HUES48 (cell line): ENCODE measurements at regions not wholly inside any gene's neighbourhood (a gene's known extent, or its start where the extent isn't known, plus 50 kb on each side); places are given as distances from the start of the nearest gene placed in this dataset.
"Not testable (repeated sequence)": the region's sequence is repeated elsewhere in the genome, so short reads cannot be mapped to it uniquely, and the experiment has no call there.

ENCODE experiments used
- H3K27ac ChIP-seq: one replicate; pipeline ENCODE4 v1.7.0; 2013; ENCODE audit warnings: low read depth, low read length, inconsistent platforms
- H3K27me3 ChIP-seq: 2 replicates; pipeline ENCODE4 v1.6.1; 2013; ENCODE audit warnings: mild to moderate bottlenecking, low read length; ENCODE audit not compliant: control insufficient read depth, insufficient read depth
- H3K36me3 ChIP-seq: 2 replicates; pipeline ENCODE4 v1.6.1; 2013; ENCODE audit warnings: low read length; ENCODE audit not compliant: control insufficient read depth, insufficient read depth
- H3K4me1 ChIP-seq: 2 replicates; pipeline ENCODE4 v1.6.1; 2013; ENCODE audit warnings: mild to moderate bottlenecking, low read length; ENCODE audit not compliant: control insufficient read depth, insufficient read depth
- H3K4me3 ChIP-seq: 2 replicates; pipeline ENCODE4 v1.5.1; 2013; ENCODE audit warnings: mild to moderate bottlenecking, low read depth, low read length
- H3K9ac ChIP-seq: 2 replicates; pipeline ENCODE4 v1.6.1; 2013; ENCODE audit warnings: mild to moderate bottlenecking, low read depth, low read length, moderate library complexity
- H3K9me3 ChIP-seq: 2 replicates; pipeline ENCODE4 v1.6.1; 2013; ENCODE audit warnings: low read length; ENCODE audit not compliant: control insufficient read depth, insufficient read depth

DNA sequence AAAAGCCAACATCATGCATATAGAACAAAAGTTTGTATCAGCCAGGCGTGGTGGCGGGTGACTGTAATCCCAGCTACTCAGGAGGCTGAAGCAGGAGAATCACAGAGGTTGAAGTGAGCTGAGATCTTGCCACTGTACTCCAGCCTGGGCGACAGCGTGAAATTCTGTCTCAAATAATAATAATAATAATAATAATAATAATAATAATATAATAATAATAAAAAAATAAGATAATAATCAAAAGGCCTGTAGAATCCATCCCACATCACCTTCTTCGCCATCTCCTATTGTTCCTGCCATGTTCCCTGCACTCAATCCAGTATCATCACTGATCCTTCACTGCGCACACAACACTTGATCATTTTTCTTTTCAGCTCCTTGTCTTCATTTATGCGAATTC, 619.3 kb upstream of the ADARB2 start:
- Histone ChIP-seq H3K9me3 (no peaks in the 10 kb centered on the region), H3K27me3 (no peaks in the 10 kb centered on the region), H3K36me3 (no peaks in the 10 kb centered on the region), H3K9ac (no peak overlapping the region), H3K4me1 (no peaks in the 10 kb centered on the region), H3K27ac (no peak overlapping the region), H3K4me3 (no peak overlapping the region)

GRCh38 chr10:2351566-2351965, 614.2 kb upstream of the ADARB2 start:
- no peaks in the 10 kb centered on the region for H3K4me1 ChIP-seq
- no peak overlapping the region for H3K4me3 ChIP-seq
- no peaks in the 10 kb centered on the region for H3K36me3 ChIP-seq
- no peaks in the 10 kb centered on the region for H3K27me3 ChIP-seq
- H3K27ac ChIP-seq = no peak overlapping the region
- no peak overlapping the region for H3K9ac ChIP-seq
- peaks cover 4% of the 10 kb centered on the region; the same call in 1 of the 2 replicates for H3K9me3 ChIP-seq

DNA sequence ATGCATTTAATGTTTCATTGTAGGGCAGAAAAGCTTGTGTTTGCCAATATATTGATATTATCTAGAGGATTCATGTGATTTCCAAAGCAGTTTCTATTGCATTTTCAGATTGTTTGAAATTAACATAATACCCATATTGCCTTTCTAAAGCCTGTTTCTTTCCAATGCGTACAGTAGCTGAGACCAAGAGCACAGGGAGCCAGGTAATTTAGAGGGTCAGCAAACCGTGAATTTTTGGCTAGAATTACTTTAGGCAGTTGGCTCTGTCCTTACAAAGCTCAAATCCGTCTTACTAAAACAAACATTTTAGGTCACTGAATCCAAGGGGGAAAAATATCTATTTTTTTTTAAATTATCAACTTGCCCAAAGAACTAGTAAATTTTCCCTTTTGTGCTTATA, 604.9 kb upstream of the ADARB2 start:
- Histone ChIP-seq H3K4me3 (no peak overlapping the region), H3K4me1 (no peaks in the 10 kb centered on the region), H3K36me3 (no peaks in the 10 kb centered on the region), H3K27me3 (no peaks in the 10 kb centered on the region), H3K9me3 (peaks cover 1% of the 10 kb centered on the region; the same call in 1 of the 2 replicates), H3K9ac (no peak overlapping the region), H3K27ac (no peak overlapping the region)

- Histone ChIP-seq H3K27me3 (no peaks in the 10 kb centered on the region), H3K27ac (no peak overlapping the region), H3K4me3 (no peak overlapping the region), H3K9me3 (no peaks in the 10 kb centered on the region), H3K36me3 (no peaks in the 10 kb centered on the region), H3K9ac (no peak overlapping the region), H3K4me1 (no peaks in the 10 kb centered on the region)
Observed at GRCh38 chr10:2340831-2341647, 603.7 kb upstream of the ADARB2 start.

DNA sequence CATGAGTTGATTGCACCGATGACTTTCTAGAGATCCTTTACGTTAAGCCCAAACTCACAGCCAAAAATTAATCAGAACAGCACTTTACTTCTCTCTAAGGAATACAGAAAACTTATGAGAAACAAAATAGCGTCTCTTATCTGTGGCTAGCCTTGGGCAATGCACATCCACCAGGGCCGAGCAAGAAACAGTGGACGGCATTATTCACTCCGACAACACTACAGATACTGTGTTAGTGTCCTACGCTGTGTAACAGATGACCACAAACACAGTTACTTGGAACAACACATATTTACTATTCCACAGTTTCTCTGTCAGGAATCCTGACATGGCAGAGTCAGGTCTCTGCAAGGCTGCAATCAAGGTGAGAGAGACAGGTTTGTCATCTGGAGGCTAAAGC, 598.3 kb upstream of the ADARB2 start:
- H3K4me3 ChIP-seq = no peak overlapping the region
- H3K27me3 ChIP-seq = no peaks in the 10 kb centered on the region
- no peaks in the 10 kb centered on the region for H3K9me3 ChIP-seq
- H3K4me1 ChIP-seq = no peaks in the 10 kb centered on the region
- H3K36me3 ChIP-seq = no peaks in the 10 kb centered on the region
- H3K27ac ChIP-seq = no peak overlapping the region
- no peak overlapping the region for H3K9ac ChIP-seq

DNA sequence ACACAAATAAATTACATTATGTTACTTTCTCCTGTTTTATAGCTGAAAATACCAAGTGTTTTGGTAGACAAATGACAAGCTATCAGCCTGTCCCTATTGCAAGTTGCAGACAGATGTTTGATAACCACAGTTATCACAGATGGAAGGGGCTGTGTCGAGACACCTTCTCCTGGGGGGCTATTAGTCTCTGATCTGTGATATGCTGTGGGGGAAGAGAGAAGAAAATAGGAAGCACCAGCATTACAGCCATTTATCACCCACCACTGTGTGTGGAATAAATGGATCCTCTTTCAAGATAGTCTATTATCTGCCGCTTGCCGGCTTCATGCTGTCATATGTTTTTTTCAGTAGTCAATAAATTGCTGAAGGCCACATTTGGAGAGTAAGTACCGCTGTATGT, 597.2 kb upstream of the ADARB2 start:
- Histone ChIP-seq H3K9ac (no peak overlapping the region), H3K4me1 (no peaks in the 10 kb centered on the region), H3K27me3 (no peaks in the 10 kb centered on the region), H3K27ac (no peak overlapping the region), H3K4me3 (no peak overlapping the region), H3K9me3 (no peaks in the 10 kb centered on the region), H3K36me3 (no peaks in the 10 kb centered on the region)

- peaks cover 10% of the 10 kb centered on the region; the same call in 1 of the 2 replicates for H3K4me1 ChIP-seq
- H3K4me3 ChIP-seq = no peak overlapping the region
- H3K36me3 ChIP-seq = no peaks in the 10 kb centered on the region
- H3K27me3 ChIP-seq = no peaks in the 10 kb centered on the region
- H3K27ac ChIP-seq = no peak overlapping the region
- no peak overlapping the region for H3K9ac ChIP-seq
- H3K9me3 ChIP-seq = no peaks in the 10 kb centered on the region
Observed at GRCh38 chr10:2329082-2329481, 591.8 kb upstream of the ADARB2 start.

- H3K4me1 ChIP-seq = peaks cover 10% of the 10 kb centered on the region; the same call in 1 of the 2 replicates
- no peak overlapping the region for H3K27ac ChIP-seq
- H3K36me3 ChIP-seq = no peaks in the 10 kb centered on the region
Observed at GRCh38 chr10:2326411-2326810, 589.1 kb upstream of the ADARB2 start.

DNA sequence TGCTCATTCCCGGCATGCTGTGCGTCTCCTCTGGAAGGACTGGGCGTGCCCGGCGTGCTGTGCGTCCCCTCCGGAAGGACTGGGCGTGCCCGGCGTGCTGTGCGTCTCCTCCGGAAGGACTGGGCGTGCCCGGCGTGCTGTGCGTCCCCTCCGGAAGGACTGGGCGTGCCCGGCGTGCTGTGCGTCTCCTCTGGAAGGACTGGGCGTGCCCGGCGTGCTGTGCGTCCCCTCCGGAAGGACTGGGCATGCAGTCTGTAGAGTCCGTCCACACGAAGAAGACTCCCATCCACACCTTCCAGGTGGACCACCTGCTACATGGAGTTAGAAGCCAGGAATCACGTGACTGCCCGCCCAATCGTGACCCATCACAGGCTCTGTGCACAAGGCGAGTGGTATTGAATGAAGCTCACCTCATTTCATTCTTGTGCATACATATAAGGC, 577.7 kb upstream of the ADARB2 start:
- not testable (repeated sequence) for H3K27me3 ChIP-seq, H3K36me3 ChIP-seq

More at GRCh38 chr10:2326411-2326810, 589.1 kb upstream of the ADARB2 start:
- H3K9ac ChIP-seq = no peak overlapping the region
- H3K27me3 ChIP-seq = no peaks in the 10 kb centered on the region
- H3K9me3 ChIP-seq = 0 out of 2 replicates have a peak, but pooled peaks cover 4% of the 10 kb centered on the region
- no peak overlapping the region for H3K4me3 ChIP-seq

DNA sequence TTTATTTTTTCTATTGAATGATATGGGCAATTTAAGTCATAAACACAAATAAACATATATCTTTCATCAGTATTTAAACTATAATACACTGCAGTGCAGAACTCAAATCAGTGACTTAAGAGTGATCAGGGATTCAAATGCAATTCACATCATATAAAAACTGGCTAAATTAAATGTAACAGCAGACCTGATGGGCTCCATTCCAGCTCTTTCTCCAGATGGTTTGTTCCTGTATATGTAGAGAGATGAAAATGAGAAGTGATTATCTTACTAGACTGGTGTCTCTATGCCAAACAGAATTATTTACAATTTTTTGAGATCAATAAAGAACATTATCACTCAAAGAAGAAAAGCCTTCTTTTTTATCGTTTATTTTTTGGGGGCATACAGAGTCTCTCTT, 568.8 kb upstream of the ADARB2 start:
- Histone ChIP-seq H3K9me3 (no peaks in the 10 kb centered on the region), H3K9ac (no peak overlapping the region), H3K4me1 (no peaks in the 10 kb centered on the region), H3K36me3 (no peaks in the 10 kb centered on the region), H3K27ac (no peak overlapping the region), H3K4me3 (no peak overlapping the region), H3K27me3 (no peaks in the 10 kb centered on the region)

More for the DNA sequence above, 577.7 kb upstream of the ADARB2 start:
- not testable (repeated sequence) for H3K27ac ChIP-seq, H3K4me1 ChIP-seq, H3K4me3 ChIP-seq, H3K9me3 ChIP-seq, H3K9ac ChIP-seq

GRCh38 chr10:2303169-2303568, 565.8 kb upstream of the ADARB2 start:
- Histone ChIP-seq H3K27me3 (no peaks in the 10 kb centered on the region), H3K9ac (no peak overlapping the region), H3K4me3 (no peak overlapping the region), H3K36me3 (no peaks in the 10 kb centered on the region), H3K27ac (no peak overlapping the region), H3K4me1 (no peaks in the 10 kb centered on the region), H3K9me3 (no peaks in the 10 kb centered on the region)
